Hematopoietic multipotent progenitor cell treated with erythropoietin and hydrocortisone succinate and interleukin-3 and kit ligand, for 15 days (in vitro differentiated cells): ENCODE measurements at regions not wholly inside any gene's neighbourhood (a gene's known extent, or its start where the extent isn't known, plus 50 kb on each side); places are given as distances from the start of the nearest gene placed in this dataset.

Source experiments
- DNase-seq: peaks from one replicate; pipeline ENCODE4 v3.0.0-alpha.2; 2015; ENCODE audit warnings: low spot score

DNA sequence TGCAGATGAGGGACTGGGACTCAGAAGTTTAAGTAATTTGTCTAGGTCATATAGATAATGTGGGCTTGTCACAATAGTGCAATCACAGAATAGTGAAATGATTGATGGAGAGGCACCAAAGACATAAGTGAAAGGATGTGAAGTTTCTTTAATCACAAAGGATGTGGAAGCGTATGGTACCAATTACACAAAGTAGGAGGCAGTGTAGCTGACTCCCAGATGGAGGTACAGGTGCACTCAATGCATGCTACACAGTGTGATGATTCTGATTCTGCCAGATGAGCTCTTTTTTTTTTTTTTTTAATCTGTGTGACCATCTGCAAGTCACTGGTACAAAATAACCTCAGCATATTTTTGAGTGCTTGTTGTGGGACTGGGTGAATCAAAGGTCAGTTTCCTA is 411.3 kb downstream of the SPRY1 start:
- no peak for DNase-seq

DNA sequence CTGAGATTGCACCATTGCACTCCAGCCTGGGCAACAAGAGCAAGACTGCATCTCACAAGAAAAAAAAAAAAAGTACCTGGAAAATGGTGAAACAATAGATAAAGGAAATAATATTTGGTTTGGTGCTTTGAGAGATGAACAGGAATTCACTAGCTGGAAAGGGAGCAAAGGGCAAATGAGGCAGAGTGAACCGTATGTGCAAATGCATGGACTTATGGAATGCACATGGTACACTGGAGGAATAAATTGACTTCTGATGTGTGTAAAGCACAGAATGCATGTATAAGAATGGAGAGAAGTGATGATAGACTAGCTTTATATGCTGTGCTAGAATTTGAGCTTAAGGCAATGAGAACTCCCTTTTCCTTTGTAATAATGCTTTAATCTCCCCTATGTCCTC is 413.3 kb downstream of the SPRY1 start:
- DNase-seq = no peak

DNA sequence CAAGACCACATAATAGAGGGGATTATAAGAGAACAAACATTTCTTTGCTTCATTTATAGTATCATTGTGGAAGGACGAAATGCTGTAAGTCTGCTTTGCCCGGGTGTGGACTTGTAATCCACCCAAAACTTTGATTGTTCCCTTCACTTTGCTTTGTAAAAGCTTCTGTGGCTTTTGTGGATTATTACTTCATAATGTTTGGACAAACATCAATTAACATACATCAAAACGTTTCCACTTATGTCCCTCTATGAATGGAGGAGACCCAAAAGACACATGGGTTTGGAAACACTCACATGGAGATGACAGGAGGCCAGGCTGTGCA is 415.4 kb downstream of the SPRY1 start:
- DNase-seq = no peak

DNA sequence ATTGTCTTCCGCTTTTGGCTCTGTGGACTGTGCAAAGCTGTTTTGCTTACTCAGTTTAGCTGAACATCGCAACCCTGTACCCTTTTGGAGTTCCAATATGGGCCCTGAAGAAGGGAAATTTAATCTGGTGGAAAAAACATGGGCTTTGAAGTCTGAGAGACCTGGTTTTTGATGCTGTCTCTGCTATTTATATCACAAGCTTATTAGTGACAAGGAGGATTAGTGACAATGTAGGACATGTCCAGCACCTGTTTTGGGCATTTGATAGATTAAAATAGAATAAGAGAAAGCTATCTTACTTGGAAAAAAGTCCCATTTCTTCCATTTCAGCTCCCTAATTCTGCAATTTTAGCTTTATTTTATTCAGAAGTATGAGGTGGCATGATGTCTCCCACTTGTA is 417.3 kb downstream of the SPRY1 start:
- no peak for DNase-seq

DNA sequence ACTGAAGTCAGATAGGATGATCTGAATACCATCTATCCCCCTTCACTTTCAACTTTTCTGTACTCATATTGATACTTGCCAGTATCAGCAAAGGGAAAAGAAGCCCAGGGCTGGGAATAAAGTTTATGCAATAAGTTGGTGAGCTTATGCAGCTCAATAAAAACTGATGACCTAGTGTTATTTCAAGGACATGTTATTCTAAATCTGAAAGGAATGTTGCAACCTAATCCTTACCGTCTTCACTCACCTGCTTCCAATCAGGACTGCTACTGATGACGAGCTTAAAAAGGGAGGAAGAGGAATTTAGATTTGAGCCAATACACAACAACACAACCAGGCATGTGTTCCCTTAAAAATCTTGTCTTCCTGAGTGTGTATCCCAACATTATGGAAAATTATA is 419.9 kb downstream of the SPRY1 start:
- no peak for DNase-seq

DNA sequence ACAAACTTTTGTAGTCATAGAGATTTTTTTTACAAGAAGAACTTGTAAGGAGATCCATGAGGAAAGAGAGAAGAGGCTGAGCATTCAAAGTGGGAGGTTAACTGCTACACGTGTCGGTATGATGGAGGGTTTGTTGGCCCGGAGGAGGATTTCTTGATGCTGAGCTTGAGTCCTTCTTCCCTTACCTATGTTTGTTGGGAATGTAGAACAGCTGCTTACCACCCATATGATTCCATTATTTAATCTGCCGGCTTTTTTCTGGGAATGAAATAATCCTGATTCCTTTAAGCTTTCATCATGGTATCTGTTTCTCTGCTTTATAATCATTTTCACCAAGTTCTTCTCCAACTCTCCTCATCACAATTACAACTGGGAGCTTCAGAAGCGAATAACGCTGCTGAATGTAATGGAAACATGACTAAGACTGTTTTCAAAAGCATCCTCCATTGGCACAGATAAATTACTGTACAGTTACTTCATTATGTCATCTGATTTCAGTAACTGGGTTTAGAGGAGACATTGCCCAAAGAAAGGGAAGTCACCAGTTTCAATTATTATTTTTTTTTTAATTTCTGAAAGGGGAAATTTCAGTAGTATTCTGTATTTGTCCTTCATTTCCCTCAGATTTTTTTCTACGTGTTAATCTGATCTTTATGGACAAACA is 420.6 kb downstream of the SPRY1 start:
- DNase-seq = no peak

DNA sequence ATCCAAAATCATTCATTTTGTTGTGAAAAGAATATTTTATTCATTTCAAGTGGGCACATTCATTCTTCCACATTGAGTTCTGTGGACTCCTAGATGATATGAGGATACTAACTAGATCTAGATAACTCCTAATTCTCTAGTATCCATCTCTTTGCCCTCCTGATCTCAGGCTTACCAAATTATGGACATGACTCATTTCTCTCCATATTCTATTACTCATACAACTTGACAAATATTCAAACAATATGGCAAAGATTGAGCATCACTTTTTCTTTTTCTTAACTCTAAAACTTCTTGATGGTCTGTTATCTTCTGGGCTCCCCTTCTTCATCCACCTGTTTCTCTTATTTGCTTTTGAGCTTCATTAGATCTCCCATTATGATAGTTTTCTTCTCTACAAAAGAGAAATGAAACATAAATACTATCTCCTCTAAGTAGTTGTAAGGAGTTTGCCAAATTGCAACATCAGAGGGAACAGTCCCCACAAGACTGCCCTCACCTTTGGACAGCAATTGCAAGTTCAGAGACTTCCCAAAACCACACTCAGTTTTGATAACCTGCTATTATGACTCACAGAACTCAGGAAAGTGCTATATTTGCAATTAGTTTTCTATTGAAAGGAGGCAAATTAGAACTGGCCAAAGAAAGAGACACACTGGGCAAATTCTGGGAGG is 422.9 kb downstream of the SPRY1 start:
- no peak for DNase-seq

DNA sequence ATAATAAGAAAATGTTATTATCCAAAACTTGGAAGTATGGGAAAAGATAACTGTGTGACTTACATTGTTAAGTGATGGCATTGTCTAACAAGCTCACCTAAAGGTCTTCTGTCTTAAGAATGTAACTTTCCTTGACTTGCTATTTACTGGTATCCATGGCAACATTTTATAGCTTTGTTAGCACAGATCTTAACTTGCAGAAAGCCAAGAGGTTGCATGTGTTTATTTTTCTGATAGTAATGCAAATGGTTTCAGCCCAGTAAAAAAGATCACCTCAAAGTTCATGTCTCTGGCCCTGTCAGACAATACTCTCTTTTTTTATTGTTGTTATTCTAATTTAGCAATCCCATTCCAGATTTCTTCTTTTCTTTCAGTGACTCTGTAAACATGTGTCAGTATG is 425.3 kb downstream of the SPRY1 start:
- no peak for DNase-seq

DNA sequence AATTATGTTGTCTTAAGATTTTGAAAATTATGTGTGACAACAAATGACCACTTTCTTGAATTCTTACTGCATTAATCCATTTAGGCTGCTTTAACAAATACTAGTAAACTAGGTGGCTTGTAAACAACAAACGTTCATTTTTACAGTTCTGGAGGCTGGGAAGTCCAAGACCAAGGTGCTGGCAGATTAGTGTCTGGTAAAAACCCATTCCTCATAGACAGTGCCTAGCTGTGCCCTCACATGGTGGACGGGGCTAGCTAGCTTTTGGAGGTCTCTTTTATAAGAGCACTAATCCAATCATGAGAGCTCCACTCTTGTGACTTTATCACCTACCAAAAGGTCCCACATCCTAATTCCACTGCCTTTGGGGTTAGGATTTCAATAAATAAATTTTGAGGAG is 425.8 kb downstream of the SPRY1 start:
- no peak for DNase-seq

DNA sequence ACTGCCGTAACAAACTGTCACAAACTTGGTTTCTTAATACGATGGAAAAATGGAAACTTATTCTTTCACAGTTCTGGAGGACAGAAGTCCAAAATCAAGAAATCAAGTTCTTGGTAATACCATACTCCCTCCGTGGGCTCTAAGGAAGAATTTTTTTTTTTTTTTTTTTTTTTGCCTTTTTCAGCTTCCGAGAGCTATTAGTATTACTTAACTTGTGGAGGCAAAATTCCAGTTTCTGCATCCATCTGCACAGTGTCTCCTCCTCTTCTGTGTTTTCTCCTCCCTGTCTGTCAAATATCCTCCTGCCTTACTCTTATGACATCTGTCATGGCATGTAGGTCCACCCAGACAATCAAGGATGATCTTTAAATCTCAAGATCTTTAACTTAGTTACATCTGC is 426.6 kb downstream of the SPRY1 start:
- DNase-seq = no peak

DNA sequence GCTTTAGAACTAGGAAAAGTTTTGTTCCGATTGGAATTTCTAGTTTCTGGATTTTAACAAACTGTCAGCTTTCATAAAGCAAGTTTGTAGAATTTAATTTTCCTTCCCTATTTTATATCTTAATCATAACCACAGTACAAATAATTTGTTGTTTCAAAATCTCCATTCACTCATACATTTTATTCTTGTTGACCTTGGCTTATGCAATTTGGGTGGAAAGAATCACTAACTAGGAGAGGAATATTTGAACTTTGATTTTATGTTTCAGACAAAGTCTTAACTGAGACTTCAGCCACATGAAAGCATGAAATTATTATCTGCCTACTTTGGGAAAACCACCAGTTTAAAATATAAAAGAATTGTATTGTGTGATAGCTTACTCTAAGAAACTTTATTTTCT is 427.9 kb downstream of the SPRY1 start:
- DNase-seq = no peak

DNA sequence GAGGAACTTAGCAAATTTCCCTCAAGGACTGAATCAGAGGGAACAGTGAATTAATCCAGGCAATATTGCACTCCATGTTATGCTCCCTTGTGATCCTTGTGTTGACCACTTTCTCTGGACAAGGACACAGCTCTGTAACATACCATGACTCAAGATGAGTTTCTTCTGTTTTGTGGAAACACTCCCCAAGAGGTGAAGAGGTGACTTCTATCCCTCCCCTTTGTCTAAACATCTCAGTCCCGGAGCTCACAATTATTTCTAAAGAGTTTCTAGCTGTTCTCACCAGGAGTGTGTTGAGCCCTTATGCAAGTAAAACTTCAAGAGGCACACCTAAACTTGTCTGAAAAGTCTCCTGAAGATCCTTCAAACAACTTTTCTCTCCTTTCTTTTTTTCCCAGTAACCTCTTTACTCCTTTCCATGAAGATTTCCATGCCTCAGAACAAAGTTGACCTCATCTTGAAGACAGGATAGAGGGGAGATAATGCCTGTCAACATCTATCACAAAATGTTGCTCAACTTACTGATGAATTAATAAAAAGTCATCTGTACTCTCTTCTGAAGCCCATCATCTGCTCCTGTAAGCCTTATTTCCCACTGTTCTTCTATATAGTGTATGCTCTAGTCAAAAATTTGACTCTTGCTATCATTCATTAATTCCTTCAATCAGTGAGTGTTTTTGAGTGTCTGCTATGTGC is 429.1 kb downstream of the SPRY1 start:
- DNase-seq = no peak

DNA sequence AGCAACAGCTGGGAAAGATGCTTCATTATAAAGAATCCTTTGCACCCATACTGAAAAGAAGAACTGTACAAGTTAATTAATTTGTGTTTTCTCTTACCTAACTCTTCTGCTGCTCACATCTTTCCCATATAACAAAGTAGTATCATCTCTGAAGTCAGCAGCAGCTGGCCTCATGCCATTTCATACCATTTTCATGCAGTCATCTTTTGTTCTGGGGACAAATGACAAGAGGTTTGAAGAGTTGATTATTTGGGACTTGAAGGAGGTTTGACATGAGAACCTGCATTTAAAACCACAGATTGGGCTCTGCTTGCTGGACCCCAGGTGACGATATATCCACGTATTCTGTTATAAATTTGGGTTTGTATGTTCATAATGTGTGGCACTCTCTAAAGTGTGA is 430.3 kb downstream of the SPRY1 start:
- no peak for DNase-seq

DNA sequence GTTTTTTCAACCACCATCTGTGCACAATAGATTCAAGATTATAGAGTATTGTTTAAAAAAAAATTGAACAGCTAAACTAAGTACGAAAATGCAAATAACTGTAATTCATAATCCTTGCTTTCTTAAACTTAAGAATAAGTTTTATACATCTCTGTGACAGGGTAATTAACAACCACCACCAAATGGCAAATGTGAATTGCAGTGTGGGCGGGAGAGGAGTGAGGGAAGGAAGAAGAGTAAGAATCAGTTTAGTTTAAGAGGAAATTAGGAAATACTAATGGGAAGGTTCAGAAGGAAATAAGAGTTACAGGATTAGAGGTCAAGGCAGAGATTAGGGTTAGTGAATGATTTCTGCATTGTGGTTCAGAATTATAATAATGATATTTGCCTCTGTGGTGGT is 430.9 kb downstream of the SPRY1 start:
- no peak for DNase-seq

DNA sequence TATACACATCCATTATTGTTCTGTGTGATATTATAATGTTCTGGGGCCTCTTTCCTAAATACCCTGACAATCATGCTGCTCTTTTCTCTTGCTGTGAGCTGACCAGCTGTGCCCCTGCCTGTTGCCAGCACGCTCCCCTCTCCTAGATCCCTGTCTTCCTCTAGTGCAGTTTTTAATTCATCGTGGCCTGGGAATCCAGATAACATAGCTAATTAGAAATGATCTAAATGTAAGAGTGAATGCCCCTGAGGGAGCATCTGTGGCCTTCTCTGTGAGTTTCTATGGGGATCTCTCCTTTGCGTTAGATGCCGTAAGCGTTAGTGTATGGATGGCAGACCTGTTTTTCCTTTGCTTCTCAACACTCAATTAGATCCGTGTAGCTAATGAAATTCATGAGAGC is 434.3 kb downstream of the SPRY1 start:
- DNase-seq = no peak

DNA sequence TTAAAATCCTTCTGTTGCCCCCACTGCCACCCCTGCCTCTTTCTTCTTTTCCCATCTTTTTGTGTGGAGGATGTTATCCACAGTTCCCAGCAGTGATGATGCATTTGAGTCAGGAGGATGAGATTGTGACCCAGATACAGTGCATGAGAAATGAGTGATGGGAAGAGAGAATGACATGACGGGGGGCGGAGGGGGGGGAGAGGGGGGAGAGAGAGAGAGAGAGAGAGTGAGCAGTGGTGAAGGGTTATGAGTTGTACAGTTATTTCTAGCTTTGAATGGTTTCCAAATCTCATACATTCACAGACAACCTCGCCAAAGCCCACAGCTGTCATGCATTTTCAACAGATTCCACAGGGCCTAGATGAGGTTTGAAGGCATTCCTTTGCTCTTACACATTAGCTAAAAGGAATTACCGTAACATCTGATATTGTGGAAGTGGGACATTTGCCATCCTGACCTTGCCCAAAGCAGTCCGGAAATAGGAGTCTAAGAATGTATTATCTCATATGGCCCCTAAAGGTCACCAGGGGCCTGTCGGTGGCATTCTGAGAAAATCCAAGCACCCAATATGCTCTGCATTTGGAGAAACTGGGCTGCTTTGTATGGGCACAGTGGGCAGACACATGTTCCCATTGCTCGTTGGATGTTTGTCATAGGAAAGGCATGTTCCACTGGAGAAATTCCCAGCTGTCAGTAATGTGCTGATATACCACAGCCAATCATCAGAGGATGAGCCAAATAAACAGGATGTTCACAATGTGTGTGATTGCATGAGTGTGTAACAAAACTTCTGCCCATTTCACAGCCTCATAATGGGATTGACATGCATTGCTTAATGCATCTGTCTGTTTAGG is 435.8 kb downstream of the SPRY1 start:
- DNase-seq = no peak

DNA sequence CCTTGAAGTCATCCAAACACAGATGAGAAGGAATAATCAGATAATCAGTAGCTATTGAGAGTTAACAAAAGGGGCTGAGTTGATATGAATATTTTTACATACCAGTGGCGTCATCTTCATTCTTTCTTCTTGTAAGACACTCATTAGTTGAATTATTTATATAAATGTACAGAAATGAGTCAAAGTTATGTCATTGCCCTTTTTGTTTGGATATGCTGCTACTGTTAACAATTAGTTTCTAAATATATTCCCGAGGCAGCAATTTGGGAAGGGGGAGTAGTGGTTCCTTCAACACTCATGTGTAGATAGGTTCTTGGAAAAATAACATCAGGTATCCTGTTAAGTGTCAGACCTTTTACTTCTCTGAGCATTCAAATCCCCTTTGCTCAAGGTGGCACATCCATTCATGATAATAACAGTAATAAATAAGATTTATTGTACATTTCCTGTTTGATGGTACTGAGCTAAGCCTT is 436.6 kb downstream of the SPRY1 start:
- DNase-seq = no peak

DNA sequence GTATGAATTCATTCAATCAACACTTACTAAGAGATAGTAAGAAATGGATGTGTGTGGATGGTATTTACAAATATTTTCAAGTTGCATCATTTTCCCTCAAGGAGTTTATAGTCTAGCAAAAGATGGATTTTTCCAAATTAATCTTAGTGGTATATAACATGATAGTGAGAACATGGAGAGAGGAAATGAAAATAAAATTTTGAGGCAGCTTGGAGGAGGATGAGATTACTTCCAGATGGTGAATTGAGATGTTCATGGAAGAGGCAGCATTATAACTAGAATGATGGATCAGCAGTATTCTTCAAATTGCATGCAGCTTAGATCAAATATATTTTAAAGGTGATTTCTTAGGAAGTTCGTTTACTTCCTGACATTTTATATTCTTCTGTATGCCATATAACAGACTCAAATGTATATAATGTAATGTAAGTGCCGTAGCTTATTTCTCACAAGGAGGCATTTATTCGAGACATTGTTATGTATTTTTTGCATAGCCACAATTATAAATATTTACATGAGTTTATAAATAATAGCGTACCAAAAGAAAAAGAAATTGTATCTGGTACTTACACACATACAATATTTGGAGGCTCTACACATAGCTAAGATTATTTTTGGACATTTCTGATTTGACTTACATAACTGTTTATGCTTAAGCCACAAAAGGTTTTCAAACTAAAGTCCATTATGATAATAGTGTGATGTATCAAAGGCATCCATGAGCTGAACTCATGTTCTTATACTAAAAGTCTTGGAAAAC is 439.4 kb downstream of the SPRY1 start:
- no peak for DNase-seq

DNA sequence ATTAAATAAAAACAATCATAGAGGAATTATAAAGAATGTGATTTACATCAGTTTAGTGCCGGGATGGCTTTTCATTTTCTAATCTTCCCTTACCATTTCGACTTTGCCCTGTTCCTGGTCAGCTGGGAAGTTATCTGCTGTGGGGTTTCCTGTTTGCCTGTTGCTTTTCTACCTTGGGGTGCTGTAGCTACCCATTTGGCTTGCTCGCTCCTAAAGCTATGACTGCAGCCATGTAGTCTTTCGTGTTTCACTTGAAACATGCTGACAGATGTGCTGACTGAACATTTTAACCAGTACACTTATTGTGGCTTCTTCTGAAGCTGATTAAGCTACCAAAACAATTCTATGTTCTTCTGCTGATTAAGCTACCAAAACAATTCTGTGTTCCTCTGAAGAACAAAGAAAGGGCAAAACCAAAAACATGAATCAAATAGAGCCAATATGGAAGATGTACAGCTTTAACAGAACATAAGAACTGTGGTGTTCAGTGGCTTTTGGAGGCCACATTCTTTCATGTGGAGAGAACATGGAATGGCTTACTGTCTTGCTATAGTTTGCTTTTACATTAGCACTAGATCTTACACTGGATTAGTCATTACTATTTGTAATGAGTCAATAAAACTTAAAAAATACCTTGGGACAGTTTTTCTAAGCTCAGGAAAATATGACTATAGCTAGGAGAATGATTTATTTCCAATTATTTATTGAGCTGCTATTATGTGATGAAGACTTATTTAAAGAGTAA is 440.4 kb downstream of the SPRY1 start:
- DNase-seq = no peak

DNA sequence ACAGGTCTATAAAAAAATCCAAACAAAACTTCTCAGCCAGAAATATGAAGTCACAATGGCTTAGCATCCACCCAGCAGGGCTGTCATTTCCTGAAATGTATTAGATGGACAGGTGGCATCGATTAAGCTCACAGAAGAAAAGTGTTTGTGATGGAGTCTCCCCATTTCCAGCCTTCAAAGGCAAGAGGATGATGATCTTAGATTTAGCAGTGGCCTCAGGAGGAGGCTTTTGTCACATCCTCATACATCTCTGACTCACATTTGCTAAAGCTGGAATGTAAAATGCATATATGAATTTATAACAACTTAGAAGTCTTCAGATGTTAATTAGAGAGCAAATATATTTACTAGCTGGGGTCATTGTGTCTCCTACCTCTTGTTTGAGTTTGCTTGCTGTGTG is 441.9 kb downstream of the SPRY1 start:
- DNase-seq = no peak

DNA sequence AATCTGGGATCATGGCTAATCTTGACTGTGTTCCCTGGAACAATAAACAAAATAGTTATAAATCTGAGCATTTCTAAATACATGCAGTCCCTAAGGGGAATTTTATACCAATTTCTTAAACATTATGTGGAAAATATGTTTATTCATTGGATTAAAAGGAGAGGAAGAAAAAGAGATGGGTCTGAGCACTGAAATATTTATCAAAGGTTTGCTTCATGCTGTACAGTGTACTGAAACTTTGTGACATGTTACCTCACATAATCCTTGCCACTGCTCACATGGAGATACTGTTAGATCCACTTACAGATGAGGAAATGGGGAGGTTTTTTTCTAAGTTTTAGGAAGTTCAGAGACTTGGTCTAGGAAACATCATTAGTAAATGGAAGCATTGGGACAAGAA is 443.6 kb downstream of the SPRY1 start:
- no peak for DNase-seq
